GM23248 (cell line): ENCODE measurements at regions not wholly inside any gene's neighbourhood (a gene's known extent, or its start where the extent isn't known, plus 50 kb on each side); places are given as distances from the start of the nearest gene placed in this dataset.

Experiments
- EZH2 ChIP-seq: fragments of 200-600 bp; sonication (generic); IDR thresholded peaks from 2 replicates; pipeline ENCODE4 v1.6.1; 2018; ENCODE audit warnings: antibody characterized with exemption, mild to moderate bottlenecking; ENCODE audit not compliant: insufficient read depth, poor library complexity, severe bottlenecking
- EZH2phosphoT487 ChIP-seq: fragments of 200-600 bp; sonication (generic); IDR thresholded peaks from 2 replicates; pipeline ENCODE4 v1.6.1; 2018; ENCODE audit warnings: antibody characterized with exemption, moderate library complexity, mild to moderate bottlenecking, low read depth; ENCODE audit not compliant: insufficient read depth

DNA sequence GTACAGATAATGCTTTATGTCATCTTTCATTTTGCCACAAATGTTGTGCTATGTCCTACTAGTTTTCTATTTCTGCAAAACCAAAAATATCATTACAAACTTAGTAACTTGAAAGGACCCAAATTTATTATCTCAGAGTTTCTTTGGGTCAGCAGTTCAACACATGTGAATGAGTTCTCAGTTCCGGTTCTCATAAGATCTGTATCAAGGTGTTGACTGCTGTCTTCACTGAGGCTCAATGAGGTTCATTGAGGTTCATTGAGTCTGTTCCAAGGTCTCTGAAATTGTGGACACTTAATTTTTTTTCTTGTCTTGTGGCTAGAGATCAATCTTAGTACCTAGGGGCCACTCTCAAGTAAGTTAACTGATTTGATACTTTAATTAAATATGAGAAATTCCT is 525.1 kb upstream of the BRINP3 start:
- TF ChIP-seq EZH2 (no peak), EZH2phosphoT487 (no peak)
